HepG2 (cell line): ENCODE measurements at regions not wholly inside any gene's neighbourhood (a gene's known extent, or its start where the extent isn't known, plus 50 kb on each side); places are given as distances from the start of the nearest gene placed in this dataset.
A peak's percentile ranks its signal among the peaks of the same experiment; 100 is the strongest.

Source experiments
- CREB1 ChIP-seq, 2 experiments: fragments of 450-650 bp in 1 of 2; IDR thresholded peaks; 2 replicates each; pipeline ENCODE4 v1.6.1; 2016 to 2017; ENCODE audit warnings: control low read depth in 1 of 2, mild to moderate bottlenecking in 1 of 2, missing compliant biosample characterization in 1 of 2, missing genetic modification characterization in 1 of 2
- HDAC1 ChIP-seq: sonication (generic); formaldehyde crosslinking; IDR thresholded peaks from 2 replicates; pipeline ENCODE4 v1.5.1; 2020; ENCODE audit warnings: mild to moderate bottlenecking, missing genetic modification reagents
- KLF16 ChIP-seq, 2 experiments: sonication (generic) in 1 of 2; formaldehyde crosslinking in 1 of 2; IDR thresholded peaks; 2 replicates each; pipeline versions ENCODE4 v1.6.1 to v1.8.0; 2016 to 2023; ENCODE audit warnings: missing genetic modification reagents in 2 of 2, missing compliant biosample characterization in 1 of 2
- PAX8 ChIP-seq: sonication (generic); formaldehyde crosslinking; IDR thresholded peaks from 2 replicates; pipeline ENCODE4 v1.8.0; 2022; ENCODE audit warnings: mild to moderate bottlenecking, missing genetic modification reagents, borderline replicate concordance
- POLR2AphosphoS5 ChIP-seq: IDR thresholded peaks from 2 replicates; pipeline ENCODE4 v1.6.1; 2012; ENCODE audit warnings: low read depth, low read length
- RFX5 ChIP-seq: IDR thresholded peaks from 2 replicates; pipeline ENCODE4 v1.6.1; 2011; ENCODE audit warnings: low read depth, low read length, improper control_type of control experiment
- SRSF1 ChIP-seq: fragments of 200-400 bp; formaldehyde crosslinking; optimal IDR thresholded peaks from 2 replicates; pipeline ENCODE3; 2017; ENCODE audit warnings: mild to moderate bottlenecking, low read depth, low read length, moderate library complexity
- TBP ChIP-seq: sonication (generic); formaldehyde crosslinking; IDR thresholded peaks from 2 replicates; pipeline ENCODE4 v1.5.0; 2020; ENCODE audit warnings: missing genetic modification reagents
- XBP1 ChIP-seq: sonication (generic); formaldehyde crosslinking; IDR thresholded peaks from 2 replicates; pipeline ENCODE4 v1.5.0; 2020; ENCODE audit warnings: missing genetic modification reagents
- ZEB1 ChIP-seq: IDR thresholded peaks from 2 replicates; pipeline ENCODE4 v1.6.1; 2012; ENCODE audit warnings: mild to moderate bottlenecking, low read depth, inconsistent platforms; ENCODE audit not compliant: insufficient replicate concordance
- ZFX ChIP-seq: sonication (generic); formaldehyde crosslinking; IDR thresholded peaks from 2 replicates; pipeline ENCODE4 v1.4.0; 2020; ENCODE audit warnings: mild to moderate bottlenecking, low read depth, missing genetic modification reagents, moderate library complexity
- ZNF234 ChIP-seq: sonication (generic); formaldehyde crosslinking; conservative IDR thresholded peaks from 2 replicates; pipeline ENCODE4 v1.5.1; 2020; ENCODE audit warnings: mild to moderate bottlenecking, missing genetic modification reagents
- ZNF253 ChIP-seq: sonication (generic); formaldehyde crosslinking; IDR thresholded peaks from 2 replicates; pipeline ENCODE4 v1.8.0; 2022; ENCODE audit warnings: mild to moderate bottlenecking, missing genetic modification reagents, borderline replicate concordance
- ZNF333 ChIP-seq: sonication (generic); formaldehyde crosslinking; IDR thresholded peaks from 2 replicates; pipeline ENCODE4 v1.4.0; 2020; ENCODE audit warnings: mild to moderate bottlenecking, missing genetic modification reagents, borderline replicate concordance
- ZNF501 ChIP-seq: sonication (generic); formaldehyde crosslinking; IDR thresholded peaks from 2 replicates; pipeline ENCODE4 v1.5.1; 2020; ENCODE audit warnings: mild to moderate bottlenecking, moderate library complexity, missing genetic modification reagents
- ZNF562 ChIP-seq: sonication (generic); formaldehyde crosslinking; IDR thresholded peaks from 2 replicates; pipeline ENCODE4 v1.8.0; 2022; ENCODE audit warnings: missing genetic modification reagents, borderline replicate concordance
- ZNF563 ChIP-seq: sonication (generic); formaldehyde crosslinking; IDR thresholded peaks from 2 replicates; pipeline ENCODE4 v1.8.0; 2022; ENCODE audit warnings: mild to moderate bottlenecking, moderate library complexity, missing genetic modification reagents
- ZNF768 ChIP-seq: sonication (generic); formaldehyde crosslinking; IDR thresholded peaks from 2 replicates; pipeline ENCODE4 v1.4.0; 2020; ENCODE audit warnings: missing genetic modification reagents
- ZNF792 ChIP-seq: IDR thresholded peaks from 2 replicates; pipeline ENCODE4 v1.6.1; 2016
- TF ChIP-seq, protein P1 (sequence below): sonication (generic); formaldehyde crosslinking; IDR thresholded peaks from 2 replicates; pipeline ENCODE4 v1.4.0; 2020; ENCODE audit warnings: mild to moderate bottlenecking, missing genetic modification reagents
- TF ChIP-seq, protein P2 (sequence below): conservative IDR thresholded peaks from 2 replicates; pipeline ENCODE4 v1.6.1; 2018; ENCODE audit warnings: missing genetic modification reagents

DNA sequence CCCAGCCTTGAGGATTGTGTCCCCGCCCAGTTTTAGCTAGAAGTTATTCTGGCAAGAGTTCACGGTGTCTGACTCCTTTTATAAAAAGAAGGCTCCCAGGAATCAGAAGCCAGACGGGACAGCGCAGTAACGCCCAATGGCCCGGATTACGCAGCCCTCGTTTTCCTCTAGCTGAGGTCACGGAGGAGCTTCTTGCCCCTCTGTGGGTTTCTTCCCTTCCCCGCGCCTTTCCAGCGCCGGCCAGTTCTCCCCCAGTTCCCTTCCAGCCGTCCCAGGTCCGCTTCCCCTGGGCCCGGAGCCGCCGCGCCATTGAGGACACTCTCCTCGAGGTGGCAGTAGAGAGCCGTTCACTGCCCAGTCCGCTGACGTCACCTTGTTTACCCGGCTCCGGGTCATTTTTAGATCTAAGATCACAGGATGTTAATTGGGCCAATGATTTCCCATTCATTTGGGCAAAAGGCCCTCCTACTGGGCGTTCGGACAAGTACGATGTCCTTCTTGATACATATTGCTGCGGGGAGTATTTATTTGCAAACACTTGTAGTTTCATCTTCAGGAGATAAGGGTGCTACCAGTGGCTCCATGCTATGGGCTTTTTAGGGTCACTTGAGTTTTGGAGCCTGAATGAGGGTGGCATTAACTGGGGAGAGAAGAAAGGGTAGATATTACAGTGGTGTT, 81.5 kb upstream of the PPM1B start (continued):
- TF ChIP-seq ZNF562 (CRISPR knock-in tag) = no peak
- peak; percentile 59; the same call in 1 of the 2 replicates for TF ChIP-seq HDAC1
- peak; percentile 30; the same call in 1 of the 2 replicates for TF ChIP-seq ZNF768 (CRISPR knock-in tag)
- TF ChIP-seq ZNF563 (CRISPR knock-in tag) = no peak
- TF ChIP-seq POLR2AphosphoS5 = no peak
- TF ChIP-seq, protein P1, sequence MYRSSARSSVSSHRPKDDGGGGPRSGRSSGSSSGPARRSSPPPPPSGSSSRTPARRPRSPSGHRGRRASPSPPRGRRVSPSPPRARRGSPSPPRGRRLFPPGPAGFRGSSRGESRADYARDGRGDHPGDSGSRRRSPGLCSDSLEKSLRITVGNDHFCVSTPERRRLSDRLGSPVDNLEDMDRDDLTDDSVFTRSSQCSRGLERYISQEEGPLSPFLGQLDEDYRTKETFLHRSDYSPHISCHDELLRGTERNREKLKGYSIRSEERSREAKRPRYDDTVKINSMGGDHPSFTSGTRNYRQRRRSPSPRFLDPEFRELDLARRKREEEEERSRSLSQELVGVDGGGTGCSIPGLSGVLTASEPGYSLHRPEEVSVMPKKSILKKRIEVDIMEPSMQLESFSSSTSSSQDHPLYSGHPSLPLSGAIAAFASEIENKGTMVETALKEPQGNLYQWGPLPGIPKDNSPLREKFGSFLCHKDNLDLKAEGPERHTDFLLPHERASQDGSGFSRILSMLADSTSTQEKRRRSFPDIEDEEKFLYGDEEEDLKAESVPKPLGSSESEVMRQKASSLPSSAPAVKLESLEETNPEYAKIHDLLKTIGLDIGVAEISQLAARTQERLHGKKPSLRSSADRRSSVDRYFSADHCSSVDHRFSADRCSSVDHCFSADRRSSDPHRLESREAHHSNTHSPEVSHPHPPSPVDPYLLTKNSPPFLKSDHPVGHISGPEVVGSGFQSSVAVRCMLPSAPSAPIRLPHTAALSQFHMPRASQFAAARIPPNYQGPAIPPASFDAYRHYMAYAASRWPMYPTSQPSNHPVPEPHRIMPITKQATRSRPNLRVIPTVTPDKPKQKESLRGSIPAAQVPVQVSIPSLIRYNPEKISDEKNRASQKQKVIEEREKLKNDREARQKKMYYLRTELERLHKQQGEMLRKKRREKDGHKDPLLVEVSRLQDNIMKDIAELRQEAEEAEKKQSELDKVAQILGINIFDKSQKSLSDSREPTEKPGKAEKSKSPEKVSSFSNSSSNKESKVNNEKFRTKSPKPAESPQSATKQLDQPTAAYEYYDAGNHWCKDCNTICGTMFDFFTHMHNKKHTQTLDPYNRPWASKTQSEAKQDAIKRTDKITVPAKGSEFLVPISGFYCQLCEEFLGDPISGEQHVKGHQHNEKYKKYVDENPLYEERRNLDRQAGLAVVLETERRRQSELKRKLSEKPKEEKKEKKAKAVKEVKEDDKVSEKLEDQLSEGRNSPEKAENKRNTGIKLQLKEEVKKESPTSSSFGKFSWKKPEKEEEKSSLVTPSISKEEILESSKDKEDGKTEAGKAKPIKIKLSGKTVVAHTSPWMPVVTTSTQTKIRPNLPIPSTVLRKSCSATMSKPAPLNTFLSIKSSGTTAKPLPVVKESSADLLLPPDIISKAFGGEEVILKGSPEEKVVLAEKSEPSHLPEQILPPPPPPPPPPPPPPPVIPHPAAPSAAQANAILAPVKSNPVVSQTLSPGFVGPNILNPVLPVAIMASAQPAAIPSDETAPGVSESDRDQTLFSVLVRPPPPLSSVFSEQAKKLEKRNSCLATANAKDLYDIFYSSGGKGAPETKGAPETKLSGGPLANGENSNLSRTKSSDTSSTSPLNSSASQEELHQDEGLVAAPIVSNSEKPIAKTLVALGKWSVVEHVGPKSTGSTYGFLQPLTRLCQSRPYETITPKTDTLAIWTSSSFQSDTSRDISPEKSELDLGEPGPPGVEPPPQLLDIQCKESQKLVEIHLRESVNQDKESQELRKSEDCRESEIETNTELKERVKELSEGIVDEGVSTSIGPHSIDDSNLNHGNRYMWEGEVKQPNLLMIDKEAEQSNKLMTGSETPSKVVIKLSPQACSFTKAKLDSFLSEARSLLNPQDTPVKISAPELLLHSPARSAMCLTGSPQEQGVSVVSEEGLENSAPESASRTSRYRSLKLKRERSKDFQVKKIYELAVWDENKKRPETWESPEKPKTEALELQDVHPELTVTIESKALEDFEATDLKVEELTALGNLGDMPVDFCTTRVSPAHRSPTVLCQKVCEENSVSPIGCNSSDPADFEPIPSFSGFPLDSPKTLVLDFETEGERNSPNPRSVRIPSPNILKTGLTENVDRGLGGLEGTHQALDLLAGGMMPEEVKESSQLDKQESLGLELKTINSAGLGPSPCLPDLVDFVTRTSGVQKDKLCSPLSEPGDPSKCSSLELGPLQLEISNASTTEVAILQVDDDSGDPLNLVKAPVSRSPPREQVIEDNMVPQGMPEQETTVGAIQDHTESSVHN (CRISPR knock-in tag) = no peak; the same call in 1 of the 2 replicates
- TF ChIP-seq ZFX (CRISPR knock-in tag) = peak; percentile 29; the same call in 1 of the 2 replicates
- no peak for TF ChIP-seq ZNF234 (CRISPR knock-in tag)
- no peak for TF ChIP-seq ZEB1
- TF ChIP-seq, protein P2, sequence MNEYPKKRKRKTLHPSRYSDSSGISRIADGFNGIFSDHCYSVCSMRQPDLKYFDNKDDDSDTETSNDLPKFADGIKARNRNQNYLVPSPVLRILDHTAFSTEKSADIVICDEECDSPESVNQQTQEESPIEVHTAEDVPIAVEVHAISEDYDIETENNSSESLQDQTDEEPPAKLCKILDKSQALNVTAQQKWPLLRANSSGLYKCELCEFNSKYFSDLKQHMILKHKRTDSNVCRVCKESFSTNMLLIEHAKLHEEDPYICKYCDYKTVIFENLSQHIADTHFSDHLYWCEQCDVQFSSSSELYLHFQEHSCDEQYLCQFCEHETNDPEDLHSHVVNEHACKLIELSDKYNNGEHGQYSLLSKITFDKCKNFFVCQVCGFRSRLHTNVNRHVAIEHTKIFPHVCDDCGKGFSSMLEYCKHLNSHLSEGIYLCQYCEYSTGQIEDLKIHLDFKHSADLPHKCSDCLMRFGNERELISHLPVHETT = no peak
- no peak for TF ChIP-seq ZNF253 (CRISPR knock-in tag)
- TF ChIP-seq CREB1 (IDR thresholded peaks at IDR 0.05) = peak; percentile 97
- TF ChIP-seq CREB1 (CRISPR knock-in tag; IDR thresholded peaks at IDR 0.05) = peak; percentile 96
- peak in 1 of 2 experiments; percentile 75; a peak in 2 of 4 replicates for TF ChIP-seq KLF16 (CRISPR knock-in tag; IDR thresholded peaks at IDR 0.05)
- TF ChIP-seq TBP (CRISPR knock-in tag) = no peak
- TF ChIP-seq PAX8 = no peak
- TF ChIP-seq ZNF501 (CRISPR knock-in tag) = peak; percentile 81
- TF ChIP-seq ZNF792 = 0 out of 2 replicates have a peak, but pooled peaks have one; percentile 34
- peak; percentile 72; the same call in 1 of the 2 replicates for TF ChIP-seq ZNF333 (CRISPR knock-in tag)
- peak; percentile 56 for TF ChIP-seq SRSF1
- peak; percentile 67; the same call in 1 of the 2 replicates for TF ChIP-seq XBP1 (CRISPR knock-in tag)
- TF ChIP-seq RFX5 = peak; percentile 29; the same call in 1 of the 2 replicates
